ENCODE measurements at regions not wholly inside any gene's neighbourhood (a gene's known extent, or its start where the extent isn't known, plus 50 kb on each side); places are given as distances from the start of the nearest gene placed in this dataset.

DNA sequence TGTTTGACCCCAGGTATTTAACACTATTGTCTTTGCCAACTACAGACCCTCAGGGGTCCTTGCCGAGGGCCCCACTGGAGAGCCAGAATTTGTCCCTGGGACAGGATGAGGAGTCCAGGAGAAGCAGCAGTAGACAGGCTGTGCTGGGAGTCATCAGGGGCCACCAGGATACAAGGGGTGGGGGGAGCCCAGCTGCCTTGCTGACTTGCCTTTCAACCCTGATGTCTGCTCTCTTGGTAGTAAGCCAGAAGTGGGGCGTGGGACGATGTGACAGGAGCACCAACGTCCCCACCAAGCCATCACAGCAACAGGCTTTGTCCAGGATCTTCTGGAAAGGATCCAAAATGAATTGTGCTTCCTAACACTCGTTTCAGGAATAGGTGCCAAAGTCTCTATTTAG is 62.4 kb upstream of the CDCA7L start:
- no peak for DNase-seq (ENCODE audit: extremely low read depth, low read depth)

DNA sequence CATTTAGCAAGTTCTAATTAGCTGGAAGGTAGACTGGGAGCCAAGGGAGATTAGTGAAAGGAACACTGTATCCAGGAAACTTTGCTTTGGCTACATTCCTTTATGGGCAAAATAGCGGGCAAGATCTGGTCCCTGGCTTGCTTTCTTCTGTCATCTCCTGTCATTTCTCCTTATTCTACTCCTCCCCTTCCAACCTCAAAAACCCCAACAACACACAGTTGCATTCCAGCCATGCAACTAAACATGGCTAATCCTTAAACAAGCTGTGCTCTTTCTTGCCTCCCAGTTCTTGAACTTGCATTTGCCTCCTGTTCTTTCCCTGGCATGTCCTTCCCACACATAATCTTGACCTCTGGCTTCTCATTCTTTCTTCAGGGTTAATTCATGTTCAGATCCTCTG is 59.5 kb upstream of the CDCA7L start:
- no peak for DNase-seq (ENCODE audit: extremely low read depth, low read depth)

DNA sequence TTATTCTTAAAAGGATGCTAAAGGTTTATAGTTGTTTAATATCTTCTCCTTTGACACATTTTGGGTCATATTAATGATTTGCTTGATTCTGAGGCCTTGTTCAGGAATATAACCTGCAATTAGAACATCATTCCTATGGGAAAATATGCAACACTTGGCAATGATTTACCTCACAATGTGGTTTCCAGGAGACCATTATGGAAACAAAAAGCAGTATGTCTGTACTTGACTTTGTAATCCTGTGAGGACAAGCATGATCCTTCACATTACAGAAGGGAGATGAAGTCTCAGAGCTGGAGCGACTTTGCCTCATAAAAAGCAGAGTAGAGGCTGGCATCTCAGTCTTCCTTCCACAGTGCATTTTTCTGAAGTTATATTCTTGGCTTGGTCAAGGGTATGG is 57.0 kb upstream of the CDCA7L start:
- no peak for DNase-seq (ENCODE audit: extremely low read depth, low read depth)

DNA sequence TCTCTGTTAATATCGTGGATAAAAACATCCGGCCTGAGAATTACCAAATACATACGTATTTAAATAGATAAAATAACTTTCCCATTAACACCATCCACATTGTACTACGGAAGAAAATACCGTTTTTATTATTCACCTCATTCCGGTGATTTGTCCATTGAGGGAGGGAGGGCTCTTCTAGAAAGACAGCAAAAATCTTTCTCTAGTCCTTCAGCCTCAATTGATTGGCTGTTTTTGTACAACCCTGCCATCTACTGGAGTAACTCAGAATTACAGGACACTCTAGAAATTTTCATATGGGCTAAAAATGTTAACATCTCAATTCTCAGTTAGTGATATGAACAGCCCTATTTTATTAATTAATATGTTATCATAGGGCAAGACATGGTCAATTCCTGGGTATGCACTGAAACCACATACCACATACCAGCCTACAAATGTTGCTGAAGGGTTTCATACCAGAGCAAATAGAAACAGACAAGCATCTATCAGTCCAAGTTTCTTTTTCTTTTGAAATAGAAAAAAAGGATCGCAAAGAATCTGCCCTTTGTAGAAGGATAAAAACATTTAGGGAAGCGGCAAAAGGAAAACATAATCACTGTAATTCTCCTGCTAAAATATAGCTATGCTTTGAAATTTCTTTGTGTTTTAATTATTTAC is 55.8 kb upstream of the CDCA7L start:
- DNase-seq (ENCODE audit: extremely low read depth, low read depth) = peak; percentile 62

DNA sequence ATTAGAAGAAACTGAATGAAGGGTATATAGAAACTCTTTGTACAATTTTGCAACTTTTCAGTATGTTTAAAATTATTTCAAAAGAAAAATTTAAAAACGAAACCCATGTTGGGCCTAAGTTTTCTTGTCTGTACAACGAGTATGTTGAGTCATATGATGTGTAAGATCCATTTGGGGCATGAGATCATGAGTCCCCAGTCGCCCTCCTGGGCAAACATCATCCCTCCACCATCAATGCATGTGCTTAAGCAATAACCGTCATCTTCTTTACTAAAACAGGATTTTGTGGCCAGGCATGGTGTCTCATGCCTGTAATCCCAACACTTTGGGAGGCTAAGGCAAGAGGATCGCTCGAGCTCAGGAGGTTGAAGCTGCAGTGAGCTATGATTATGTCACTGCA is 54.2 kb upstream of the CDCA7L start:
- DNase-seq (ENCODE audit: extremely low read depth, low read depth) = no peak

DNA sequence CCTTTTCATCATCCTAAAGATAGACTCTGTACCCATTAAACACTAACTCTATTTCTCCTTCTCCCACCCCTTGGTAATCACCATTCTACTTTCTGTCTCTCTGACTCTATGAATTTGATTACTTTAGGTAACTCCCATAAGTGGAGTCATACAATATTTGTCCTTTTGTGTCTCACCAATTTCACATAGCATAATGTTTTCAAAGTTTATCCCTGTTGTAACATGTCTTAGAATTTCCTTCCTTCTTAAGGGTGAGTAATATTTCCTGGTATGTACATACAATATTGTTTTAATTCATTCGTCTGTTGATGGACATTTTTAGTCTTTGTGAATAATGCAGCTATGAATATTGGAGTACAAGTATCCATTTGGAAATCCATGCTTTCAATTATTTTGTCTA is 50.9 kb upstream of the CDCA7L start:
- DNase-seq (ENCODE audit: extremely low read depth, low read depth) = no peak

Measured in NCI-H460 (cell line).